Esophagus muscularis mucosa (tissue), 4 donors: ENCODE measurements at regions not wholly inside any gene's neighbourhood (a gene's known extent, or its start where the extent isn't known, plus 50 kb on each side); places are given as distances from the start of the nearest gene placed in this dataset.

Source experiments
- CTCF ChIP-seq, 3 experiments: fragments of 200-600 bp in 2 of 3; fragments of 450-650 bp in 1 of 3; sonication (generic) in 2 of 3; IDR thresholded peaks; one replicate each; pipeline ENCODE4 v1.5.1; 2017 to 2019; ENCODE audit warnings: antibody characterized with exemption in 3 of 3, mild to moderate bottlenecking in 2 of 3, moderate library complexity in 1 of 3
- EP300 ChIP-seq: sonication (generic); formaldehyde crosslinking; IDR thresholded peaks from one replicate; pipeline ENCODE4 v1.6.1; 2017; ENCODE audit warnings: antibody characterized with exemption
- POLR2A ChIP-seq: fragments of 450-650 bp; IDR thresholded peaks from one replicate; pipeline ENCODE4 v1.6.1; 2017; ENCODE audit warnings: antibody characterized with exemption, moderate library complexity, mild to moderate bottlenecking, low read depth
- POLR2AphosphoS5 ChIP-seq, 2 donors: sonication (generic); formaldehyde crosslinking; IDR thresholded peaks; one replicate each; pipeline ENCODE4 v1.6.1; 2017; ENCODE audit warnings: antibody characterized with exemption in 2 of 2

- TF ChIP-seq CTCF (IDR thresholded peaks at IDR 0.05) (no peak), POLR2AphosphoS5 (IDR thresholded peaks at IDR 0.05) (no peak), POLR2A (no peak), EP300 (no peak)
These were observed 585.5 kb downstream of the CBLN2 start for GRCh38 chr18:71958605-71959004.
